Stimulated activated CD4-positive, alpha-beta T cell treated with anti-CD3 and anti-CD28 coated beads, Interleukin-1b, Interleukin-23, amount 100 ng/mL, for 4 hours (primary cell): ENCODE measurements at regions not wholly inside any gene's neighbourhood (a gene's known extent, or its start where the extent isn't known, plus 50 kb on each side); places are given as distances from the start of the nearest gene placed in this dataset.

ENCODE experiments used
- DNase-seq, 2 donors: peaks; one replicate each; pipeline ENCODE4 v3.0.0-alpha.2; 2020; ENCODE audit warnings: low read depth in 2 of 2

- no peak for DNase-seq
Observed at GRCh38 chrX:39601231-39602177, 496.3 kb downstream of the BCOR start.

GRCh38 chrX:39602195-39602594 is 495.6 kb downstream of the BCOR start:
- no peak for DNase-seq

- no peak for DNase-seq
Observed at GRCh38 chrX:39603230-39603629, 494.5 kb downstream of the BCOR start.

- no peak for DNase-seq
Observed at GRCh38 chrX:39605183-39605582, 492.6 kb downstream of the BCOR start.

GRCh38 chrX:39605866-39606265 is 491.9 kb downstream of the BCOR start:
- DNase-seq = no peak

GRCh38 chrX:39609941-39610340 is 487.8 kb downstream of the BCOR start:
- DNase-seq = no peak

GRCh38 chrX:39611468-39611867 is 486.3 kb downstream of the BCOR start:
- DNase-seq = no peak

GRCh38 chrX:39613482-39613995 is 484.2 kb downstream of the BCOR start:
- no peak for DNase-seq

GRCh38 chrX:39613997-39614679 is 483.6 kb downstream of the BCOR start:
- peak; percentile 54 to 56 for DNase-seq

- DNase-seq = no peak
Observed at GRCh38 chrX:39614680-39614998, 483.1 kb downstream of the BCOR start.

- no peak for DNase-seq
Observed at GRCh38 chrX:39616098-39616729, 481.5 kb downstream of the BCOR start.

- DNase-seq = no peak
Observed at GRCh38 chrX:39616731-39617130, 481.0 kb downstream of the BCOR start.

- no peak for DNase-seq
Observed at GRCh38 chrX:39618178-39618577, 479.6 kb downstream of the BCOR start.

GRCh38 chrX:39619182-39620009 is 478.4 kb downstream of the BCOR start:
- no peak for DNase-seq

- no peak for DNase-seq
Observed at GRCh38 chrX:39624166-39624565, 473.6 kb downstream of the BCOR start.

- no peak for DNase-seq
Observed at GRCh38 chrX:39625810-39626209, 471.9 kb downstream of the BCOR start.

GRCh38 chrX:39626749-39627148 is 471.0 kb downstream of the BCOR start:
- DNase-seq = no peak

- no peak for DNase-seq
Observed at GRCh38 chrX:39627257-39627656, 470.5 kb downstream of the BCOR start.

- DNase-seq = no peak
Observed at GRCh38 chrX:39629001-39629400, 468.8 kb downstream of the BCOR start.

- DNase-seq = no peak
Observed at GRCh38 chrX:39630344-39630743, 467.4 kb downstream of the BCOR start.
